ENCODE measurements at regions not wholly inside any gene's neighbourhood (a gene's known extent, or its start where the extent isn't known, plus 50 kb on each side); places are given as distances from the start of the nearest gene placed in this dataset.

DNA sequence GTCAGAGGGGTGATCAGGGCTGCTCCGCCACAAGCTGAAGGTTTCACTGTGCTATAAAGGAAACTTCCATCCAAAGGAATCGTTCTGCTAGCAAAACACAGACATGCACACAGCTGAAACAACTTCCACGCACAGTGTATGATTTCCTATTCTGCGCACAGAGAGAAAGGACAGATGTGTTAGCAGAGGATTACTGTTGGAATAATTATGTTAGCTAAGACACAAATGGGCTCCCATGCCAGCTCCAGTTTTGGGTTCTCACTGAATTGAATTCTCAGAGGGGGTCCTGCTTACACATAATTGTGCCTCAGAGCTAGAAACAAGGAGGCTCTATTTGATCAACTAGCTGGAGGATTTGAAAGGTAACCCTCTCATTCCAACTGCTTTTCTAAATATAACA lies 352.4 kb downstream of the IRX2 start:
- Mint-ChIP-seq H3K4me3 (ENCODE audit: unreplicated experiment) (no peak overlapping the region), H3K36me3 (ENCODE audit: unreplicated experiment) (no peaks in the 10 kb centered on the region)
- TF ChIP-seq, protein P1, sequence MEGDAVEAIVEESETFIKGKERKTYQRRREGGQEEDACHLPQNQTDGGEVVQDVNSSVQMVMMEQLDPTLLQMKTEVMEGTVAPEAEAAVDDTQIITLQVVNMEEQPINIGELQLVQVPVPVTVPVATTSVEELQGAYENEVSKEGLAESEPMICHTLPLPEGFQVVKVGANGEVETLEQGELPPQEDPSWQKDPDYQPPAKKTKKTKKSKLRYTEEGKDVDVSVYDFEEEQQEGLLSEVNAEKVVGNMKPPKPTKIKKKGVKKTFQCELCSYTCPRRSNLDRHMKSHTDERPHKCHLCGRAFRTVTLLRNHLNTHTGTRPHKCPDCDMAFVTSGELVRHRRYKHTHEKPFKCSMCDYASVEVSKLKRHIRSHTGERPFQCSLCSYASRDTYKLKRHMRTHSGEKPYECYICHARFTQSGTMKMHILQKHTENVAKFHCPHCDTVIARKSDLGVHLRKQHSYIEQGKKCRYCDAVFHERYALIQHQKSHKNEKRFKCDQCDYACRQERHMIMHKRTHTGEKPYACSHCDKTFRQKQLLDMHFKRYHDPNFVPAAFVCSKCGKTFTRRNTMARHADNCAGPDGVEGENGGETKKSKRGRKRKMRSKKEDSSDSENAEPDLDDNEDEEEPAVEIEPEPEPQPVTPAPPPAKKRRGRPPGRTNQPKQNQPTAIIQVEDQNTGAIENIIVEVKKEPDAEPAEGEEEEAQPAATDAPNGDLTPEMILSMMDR (IDR thresholded peaks at IDR 0.05; ENCODE audit: partially characterized antibody, unreplicated experiment), result no peak

DNA sequence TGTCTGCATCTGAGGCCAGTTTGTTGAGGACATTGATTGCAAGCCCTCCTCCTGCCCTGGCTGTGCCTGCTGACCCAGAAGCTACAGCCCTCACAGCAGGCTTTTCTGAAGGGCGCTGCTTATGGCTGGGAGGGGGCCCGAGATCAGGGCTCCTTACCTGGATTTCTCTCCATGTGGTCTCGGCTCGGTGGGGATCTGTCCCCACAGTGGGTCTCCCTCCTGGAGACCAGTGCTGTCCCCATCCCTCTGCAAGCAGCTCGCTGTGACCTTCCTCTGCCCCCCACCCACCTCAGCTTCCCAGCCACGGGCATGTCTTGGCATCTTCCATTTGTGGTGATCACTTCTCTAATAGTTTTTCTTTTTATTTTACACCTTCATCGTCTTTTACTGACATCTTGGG lies 357.9 kb downstream of the IRX2 start:
- H3K9me3 Mint-ChIP-seq (ENCODE audit: unreplicated experiment), result peaks cover 10% of the 10 kb centered on the region
- H3K36me3 Mint-ChIP-seq (ENCODE audit: unreplicated experiment), result peaks cover 4% of the 10 kb centered on the region
- H3K4me1 Mint-ChIP-seq (ENCODE audit: low read depth, unreplicated experiment), result peaks cover 5% of the 10 kb centered on the region
- peaks cover 7% of the 10 kb centered on the region for H3K27me3 Mint-ChIP-seq (ENCODE audit: unreplicated experiment)
- H3K4me3 Mint-ChIP-seq (ENCODE audit: unreplicated experiment), result no peak overlapping the region
- no peak for DNase-seq
- TF ChIP-seq, protein P1 (IDR thresholded peaks at IDR 0.05; ENCODE audit: partially characterized antibody, unreplicated experiment), result no peak
- no peak overlapping the region for H3K27ac Mint-ChIP-seq (ENCODE audit: unreplicated experiment)

More for the DNA sequence above, 352.4 kb downstream of the IRX2 start:
- no peak overlapping the region for H3K27ac Mint-ChIP-seq (ENCODE audit: unreplicated experiment)
- DNase-seq, result no peak
- H3K4me1 Mint-ChIP-seq (ENCODE audit: low read depth, unreplicated experiment), result no peaks in the 10 kb centered on the region
- peaks cover 7% of the 10 kb centered on the region for H3K9me3 Mint-ChIP-seq (ENCODE audit: unreplicated experiment)
- H3K27me3 Mint-ChIP-seq (ENCODE audit: unreplicated experiment), result peaks cover 3% of the 10 kb centered on the region

DNA sequence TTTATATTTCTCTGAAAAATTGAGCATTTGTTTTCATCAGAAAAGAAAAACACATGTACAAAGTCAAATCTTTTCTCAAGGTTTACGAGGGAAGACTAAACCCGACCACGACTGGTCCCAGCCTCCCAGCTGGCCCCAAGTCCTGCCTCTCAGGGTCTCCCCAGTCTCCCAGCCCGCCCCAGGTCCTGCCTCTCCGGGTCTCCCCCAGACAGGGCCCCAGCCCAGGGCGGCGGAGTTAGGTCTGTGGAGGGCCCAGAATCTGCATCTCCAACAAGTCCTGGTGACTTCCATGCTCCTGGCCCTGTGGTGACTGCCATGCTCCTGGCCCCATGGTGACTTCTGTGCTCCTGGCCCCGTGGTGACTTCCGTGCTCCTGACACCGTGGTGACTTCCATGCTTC lies 359.9 kb downstream of the IRX2 start:
- Mint-ChIP-seq H3K36me3 (ENCODE audit: unreplicated experiment) (peaks cover 4% of the 10 kb centered on the region), H3K27me3 (ENCODE audit: unreplicated experiment) (peaks cover 11% of the 10 kb centered on the region), H3K9me3 (ENCODE audit: unreplicated experiment) (peaks cover 9% of the 10 kb centered on the region), H3K27ac (ENCODE audit: unreplicated experiment) (no peak overlapping the region), H3K4me1 (ENCODE audit: low read depth, unreplicated experiment) (peaks cover 15% of the 10 kb centered on the region), H3K4me3 (ENCODE audit: unreplicated experiment) (no peak overlapping the region)
- DNase-seq, result no peak
- TF ChIP-seq, protein P1 (IDR thresholded peaks at IDR 0.05; ENCODE audit: partially characterized antibody, unreplicated experiment), result no peak

DNA sequence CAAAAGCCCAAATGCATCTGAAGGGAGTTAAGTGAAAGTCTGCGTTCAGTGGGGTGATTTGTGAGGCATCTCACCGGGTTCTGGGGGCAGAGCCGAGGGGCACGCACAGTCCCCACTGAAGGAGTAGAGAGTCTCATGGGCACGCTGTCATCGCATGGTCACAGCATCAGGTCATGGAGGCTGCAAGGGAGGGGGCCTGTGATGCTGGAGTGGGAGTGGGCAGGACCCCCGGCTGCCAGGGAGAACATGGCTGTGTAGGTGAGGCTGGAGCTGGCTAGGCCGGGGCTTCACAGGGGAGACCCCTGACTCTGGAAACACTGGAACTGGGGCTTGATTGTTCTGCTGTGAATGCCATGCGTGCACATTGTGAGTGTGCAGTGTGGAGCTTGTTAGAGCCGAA lies 360.5 kb downstream of the IRX2 start:
- peaks cover 15% of the 10 kb centered on the region for H3K4me1 Mint-ChIP-seq (ENCODE audit: low read depth, unreplicated experiment)
- peaks cover 11% of the 10 kb centered on the region for H3K27me3 Mint-ChIP-seq (ENCODE audit: unreplicated experiment)
- TF ChIP-seq, protein P1 (IDR thresholded peaks at IDR 0.05; ENCODE audit: partially characterized antibody, unreplicated experiment), result no peak
- H3K36me3 Mint-ChIP-seq (ENCODE audit: unreplicated experiment), result peaks cover 4% of the 10 kb centered on the region
- H3K4me3 Mint-ChIP-seq (ENCODE audit: unreplicated experiment), result no peak overlapping the region
- DNase-seq, result no peak
- H3K9me3 Mint-ChIP-seq (ENCODE audit: unreplicated experiment), result peaks cover 9% of the 10 kb centered on the region
- no peak overlapping the region for H3K27ac Mint-ChIP-seq (ENCODE audit: unreplicated experiment)

DNA sequence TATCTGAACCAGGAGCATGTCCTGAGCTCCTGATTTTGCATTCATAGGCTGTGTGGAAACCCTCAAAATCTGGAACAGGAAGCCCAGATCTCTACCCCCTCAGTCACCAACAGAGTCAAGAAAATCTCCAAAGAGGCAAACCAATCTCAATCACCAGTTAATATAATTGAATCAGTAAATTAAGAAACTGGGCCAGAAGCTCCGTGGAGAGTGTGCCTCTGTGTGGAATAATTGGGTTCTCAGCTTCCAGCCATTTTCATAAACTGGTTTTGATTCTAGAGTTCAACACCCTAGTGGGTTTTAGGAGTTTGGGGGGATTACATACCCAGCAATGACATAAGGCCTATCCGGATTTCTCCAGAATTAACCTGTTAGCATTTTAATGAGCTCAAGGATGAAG lies 362.9 kb downstream of the IRX2 start:
- Mint-ChIP-seq H3K36me3 (ENCODE audit: unreplicated experiment) (peaks cover 4% of the 10 kb centered on the region), H3K27me3 (ENCODE audit: unreplicated experiment) (peaks cover 10% of the 10 kb centered on the region)

More for the DNA sequence above, 362.9 kb downstream of the IRX2 start:
- Mint-ChIP-seq H3K27ac (ENCODE audit: unreplicated experiment) (no peak overlapping the region), H3K4me3 (ENCODE audit: unreplicated experiment) (no peak overlapping the region), H3K9me3 (ENCODE audit: unreplicated experiment) (peaks cover 8% of the 10 kb centered on the region), H3K4me1 (ENCODE audit: low read depth, unreplicated experiment) (peaks cover 15% of the 10 kb centered on the region)
- DNase-seq, result no peak
- TF ChIP-seq, protein P1 (IDR thresholded peaks at IDR 0.05; ENCODE audit: partially characterized antibody, unreplicated experiment), result no peak

Measured in glutamatergic neuron (in vitro differentiated cells).